Raji (cell line): ENCODE measurements at regions not wholly inside any gene's neighbourhood (a gene's known extent, or its start where the extent isn't known, plus 50 kb on each side); places are given as distances from the start of the nearest gene placed in this dataset.

Source experiments
- POLR2A ChIP-seq: IDR thresholded peaks from 2 replicates; pipeline ENCODE4 v1.6.1; 2011; ENCODE audit warnings: low read depth, low read length, control low read depth; ENCODE audit not compliant: insufficient read depth

- no peak for TF ChIP-seq POLR2A
Measured at GRCh38 chr7:130998993-130999602, 265.1 kb upstream of the KLF14 start.

GRCh38 chr7:130999926-131000325, 265.9 kb upstream of the KLF14 start:
- TF ChIP-seq POLR2A, result no peak

GRCh38 chr7:131000389-131000788, 266.4 kb upstream of the KLF14 start:
- TF ChIP-seq POLR2A, result no peak

GRCh38 chr7:131000873-131001272, 266.9 kb upstream of the KLF14 start:
- no peak for TF ChIP-seq POLR2A

GRCh38 chr7:131002600-131002999, 268.6 kb upstream of the KLF14 start:
- TF ChIP-seq POLR2A, result no peak

- no peak for TF ChIP-seq POLR2A
Measured at GRCh38 chr7:131003634-131004033, 269.6 kb upstream of the KLF14 start.

- no peak for TF ChIP-seq POLR2A
Measured at GRCh38 chr7:131004371-131004770, 270.4 kb upstream of the KLF14 start.

GRCh38 chr7:131007439-131008330, 273.7 kb upstream of the KLF14 start:
- TF ChIP-seq POLR2A, result peak; percentile 34; the same call in 1 of the 2 replicates

- TF ChIP-seq POLR2A, result no peak
Measured at GRCh38 chr7:131008840-131009711, 275.1 kb upstream of the KLF14 start.

- TF ChIP-seq POLR2A, result no peak
Measured at GRCh38 chr7:131010029-131010716, 276.2 kb upstream of the KLF14 start.

- no peak for TF ChIP-seq POLR2A
Measured at GRCh38 chr7:131010717-131011431, 276.9 kb upstream of the KLF14 start.

GRCh38 chr7:131011432-131011742, 277.4 kb upstream of the KLF14 start:
- no peak for TF ChIP-seq POLR2A

- TF ChIP-seq POLR2A, result no peak
Measured at GRCh38 chr7:131011976-131012375, 278.0 kb upstream of the KLF14 start.

- TF ChIP-seq POLR2A, result no peak
Measured at GRCh38 chr7:131012477-131013031, 278.5 kb upstream of the KLF14 start.
